Adrenal gland (tissue), 9 donors: ENCODE measurements at regions not wholly inside any gene's neighbourhood (a gene's known extent, or its start where the extent isn't known, plus 50 kb on each side); places are given as distances from the start of the nearest gene placed in this dataset.

ENCODE experiments used
- DNase-seq, 7 donors: peaks; one replicate each; pipeline ENCODE4 v3.0.0-alpha.2; 2019 to 2020
- H3K27ac ChIP-seq, 5 donors: fragments of 200-600 bp; sonication (generic) in 4 of 5; 1 replicate in 3 of 5; 2 replicates in 2 of 5; pipeline versions ENCODE4 v1.5.1 to v1.8.0; 2016 to 2020; ENCODE audit warnings: mild to moderate bottlenecking in 1 of 5
- H3K27me3 ChIP-seq: fragments of 200-600 bp; 2 replicates; pipeline ENCODE4 v1.8.0; 2021
- H3K36me3 ChIP-seq, 2 donors: fragments of 200-600 bp; replicated peaks in 1 of 2; 1 replicate in 1 of 2; 2 replicates in 1 of 2; pipeline versions ENCODE4 v1.5.1 to v1.8.0; 2018 to 2022
- H3K4me1 ChIP-seq, 2 donors: fragments of 200-600 bp; replicated peaks in 1 of 2; 1 replicate in 1 of 2; 2 replicates in 1 of 2; pipeline versions ENCODE4 v1.5.1 to v1.8.0; 2018 to 2021
- H3K4me3 ChIP-seq, 4 donors: fragments of 200-600 bp; sonication (generic) in 3 of 4; one replicate each; pipeline ENCODE4 v1.5.1; 2016 to 2018
- H3K9me3 ChIP-seq, 3 donors: fragments of 200-600 bp; sonication (generic) in 1 of 3; replicated peaks in 1 of 3; 1 replicate in 2 of 3; 2 replicates in 1 of 3; pipeline versions ENCODE4 v1.5.1 to v1.8.0; 2016 to 2021
- CTCF ChIP-seq, 6 experiments: fragments of 450-650 bp in 4 of 6; fragments of 200-600 bp in 2 of 6; sonication (generic) in 1 of 6; IDR thresholded peaks; 1 replicate in 5 of 6; 2 replicates in 1 of 6; pipeline versions ENCODE4 v1.5.1 to v1.8.0; 2016 to 2021; ENCODE audit warnings: antibody characterized with exemption in 6 of 6, mild to moderate bottlenecking in 2 of 6, moderate library complexity in 1 of 6
- POLR2A ChIP-seq, 2 donors: fragments of 450-650 bp; IDR thresholded peaks; one replicate each; pipeline ENCODE4 v1.6.1; 2017; ENCODE audit warnings: antibody characterized with exemption in 2 of 2, mild to moderate bottlenecking in 2 of 2, moderate library complexity in 1 of 2
- WGBS, 4 donors: extraction: QIAGEN DNeasy Blood & Tissue Kit in 2 of 4; methylation state at CpG; one replicate each; pipeline versions ENCODE4 v1.1.5 to v1.1.7; 2013 to 2017; 5-methylcytosine and 5-hydroxymethylcytosine counted together
- intact Hi-C, 2 donors: fragments of 100-400 bp; cut with DNase I; formaldehyde crosslinking; loops; one replicate each; pipeline versions ENCODE4 v1.14.1 to v1.15.0; 2022 to 2023
- donor health status: healthy with polysubstance abuse.
- donor health status: Bipolar disorder and iron deficiency.
- donor health status: DM: yes; HTN: yes; CAD: no.
- donor health status: DM: no; HTN: no; CAD: no.
- donor health status: DM: no; HTN: no; CAD: no.

- Histone ChIP-seq H3K9me3 (peaks cover 0 to 10% (median 3%) of the 10 kb centered on the region in 3 donors), H3K27me3 (no peaks in the 10 kb centered on the region), H3K4me3 (no peak overlapping the region), H3K4me1 (no peaks in the 10 kb centered on the region), H3K36me3 (no peaks in the 10 kb centered on the region), H3K27ac (no peak overlapping the region)
- WGBS, 4 donors: 41 to 80% (median 74%) methylated on average over 1 of the region's 1 CpG
- TF ChIP-seq POLR2A (IDR thresholded peaks at IDR 0.05) (no peak), CTCF (IDR thresholded peaks at IDR 0.05) (no peak)
- intact Hi-C loops: no loop called here
- DNase-seq: no peak
Measured at GRCh38 chr11:112440518-112440917, 179.9 kb upstream of the PLET1 start.

GRCh38 chr11:112448168-112448567, 187.5 kb upstream of the PLET1 start:
- H3K36me3 ChIP-seq: no peaks in the 10 kb centered on the region
- H3K27me3 ChIP-seq: no peaks in the 10 kb centered on the region
- no peak for DNase-seq
- no peaks in the 10 kb centered on the region for H3K4me1 ChIP-seq
- WGBS, 4 donors: 81 to 100% (median 86%) methylated on average over 3 to 4 of the region's 4 CpGs
- TF ChIP-seq CTCF (IDR thresholded peaks at IDR 0.05) (no peak), POLR2A (IDR thresholded peaks at IDR 0.05) (no peak)
- no peak overlapping the region for H3K27ac ChIP-seq
- no peaks in the 10 kb centered on the region for H3K9me3 ChIP-seq
- intact Hi-C loops: no loop called here
- no peak overlapping the region for H3K4me3 ChIP-seq

- no peak for TF ChIP-seq CTCF (IDR thresholded peaks at IDR 0.05)
- TF ChIP-seq POLR2A (IDR thresholded peaks at IDR 0.05): no peak
- Histone ChIP-seq H3K9me3 (no peaks in the 10 kb centered on the region), H3K36me3 (no peaks in the 10 kb centered on the region), H3K4me1 (no peaks in the 10 kb centered on the region), H3K27me3 (no peaks in the 10 kb centered on the region), H3K27ac (no peak overlapping the region), H3K4me3 (no peak overlapping the region)
- WGBS, 4 donors: 77 to 93% (median 85%) methylated on average over 1 of the region's 1 CpG
- DNase-seq: no peak
- intact Hi-C loops: no loop called here
Measured at GRCh38 chr11:112448806-112449205, 188.1 kb upstream of the PLET1 start.

- Histone ChIP-seq H3K9me3 (no peaks in the 10 kb centered on the region), H3K4me1 (no peaks in the 10 kb centered on the region), H3K27me3 (no peaks in the 10 kb centered on the region), H3K4me3 (no peak overlapping the region), H3K27ac (no peak overlapping the region), H3K36me3 (no peaks in the 10 kb centered on the region)
- intact Hi-C loops: loop anchor here (5.0 to 10.0 kb wide), 2 partner anchors 146 to 154 kb away; no protein-coding TSS in a partner anchor
- no peak for DNase-seq
- TF ChIP-seq CTCF (IDR thresholded peaks at IDR 0.05): no peak
- no peak for TF ChIP-seq POLR2A (IDR thresholded peaks at IDR 0.05)
- WGBS, 4 donors: 94 to 96% (median 95%) methylated on average over 4 of the region's 4 CpGs
Measured at GRCh38 chr11:112451250-112451649, 190.6 kb upstream of the PLET1 start.
